Gastroesophageal sphincter (tissue), 3 donors: ENCODE measurements at regions not wholly inside any gene's neighbourhood (a gene's known extent, or its start where the extent isn't known, plus 50 kb on each side); places are given as distances from the start of the nearest gene placed in this dataset.
"Not testable (repeated sequence)": the region's sequence is repeated elsewhere in the genome, so short reads cannot be mapped to it uniquely, and the experiment has no call there.

Experiments used
- POLR2AphosphoS5 ChIP-seq: sonication (generic); formaldehyde crosslinking; IDR thresholded peaks from one replicate; pipeline ENCODE4 v1.6.1; 2017; ENCODE audit warnings: antibody characterized with exemption
- TF ChIP-seq, protein P1 (sequence below), 4 experiments: fragments of 200-600 bp in 2 of 4; fragments of 450-650 bp in 2 of 4; sonication (generic) in 1 of 4; IDR thresholded peaks; one replicate each; pipeline ENCODE4 v1.5.1; 2017 to 2019; ENCODE audit warnings: antibody characterized with exemption in 4 of 4, mild to moderate bottlenecking in 2 of 4, moderate library complexity in 2 of 4

DNA sequence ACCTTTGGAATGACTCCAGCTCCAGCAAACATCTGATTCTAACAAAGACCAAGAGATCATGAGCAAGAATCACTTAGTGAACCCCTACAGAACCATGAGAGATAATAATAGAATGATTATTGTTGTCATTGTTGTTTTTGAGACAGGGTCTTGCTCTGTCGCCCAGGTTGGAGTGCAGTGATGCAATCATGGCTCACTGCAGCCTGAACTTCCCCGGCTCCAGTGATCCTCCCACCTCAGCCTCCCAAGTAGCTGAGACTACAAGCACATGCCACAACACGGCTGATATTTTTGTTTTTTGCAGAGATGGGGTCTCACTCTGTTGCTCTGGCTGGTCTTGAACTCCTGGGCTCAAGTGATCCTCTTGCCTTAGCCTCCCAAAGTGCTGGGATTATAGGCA, 69.4 kb upstream of the LYRM9 start:
- TF ChIP-seq, protein P1, sequence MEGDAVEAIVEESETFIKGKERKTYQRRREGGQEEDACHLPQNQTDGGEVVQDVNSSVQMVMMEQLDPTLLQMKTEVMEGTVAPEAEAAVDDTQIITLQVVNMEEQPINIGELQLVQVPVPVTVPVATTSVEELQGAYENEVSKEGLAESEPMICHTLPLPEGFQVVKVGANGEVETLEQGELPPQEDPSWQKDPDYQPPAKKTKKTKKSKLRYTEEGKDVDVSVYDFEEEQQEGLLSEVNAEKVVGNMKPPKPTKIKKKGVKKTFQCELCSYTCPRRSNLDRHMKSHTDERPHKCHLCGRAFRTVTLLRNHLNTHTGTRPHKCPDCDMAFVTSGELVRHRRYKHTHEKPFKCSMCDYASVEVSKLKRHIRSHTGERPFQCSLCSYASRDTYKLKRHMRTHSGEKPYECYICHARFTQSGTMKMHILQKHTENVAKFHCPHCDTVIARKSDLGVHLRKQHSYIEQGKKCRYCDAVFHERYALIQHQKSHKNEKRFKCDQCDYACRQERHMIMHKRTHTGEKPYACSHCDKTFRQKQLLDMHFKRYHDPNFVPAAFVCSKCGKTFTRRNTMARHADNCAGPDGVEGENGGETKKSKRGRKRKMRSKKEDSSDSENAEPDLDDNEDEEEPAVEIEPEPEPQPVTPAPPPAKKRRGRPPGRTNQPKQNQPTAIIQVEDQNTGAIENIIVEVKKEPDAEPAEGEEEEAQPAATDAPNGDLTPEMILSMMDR (IDR thresholded peaks at IDR 0.05) = not testable (repeated sequence)
- not testable (repeated sequence) for TF ChIP-seq POLR2AphosphoS5
